Stomach (tissue), 8 donors: ENCODE measurements at regions not wholly inside any gene's neighbourhood (a gene's known extent, or its start where the extent isn't known, plus 50 kb on each side); places are given as distances from the start of the nearest gene placed in this dataset.

Experiments
- DNase-seq, 2 donors: peaks; one replicate each; pipeline versions ENCODE4 v3.0.0 to v3.0.0-alpha.2; 2013 to 2019
- H3K27ac ChIP-seq, 5 donors: fragments of 200-600 bp in 4 of 5; sonication (generic) in 4 of 5; one replicate each; pipeline ENCODE4 v1.5.1; 2013 to 2019; ENCODE audit warnings: mild to moderate bottlenecking in 1 of 5, moderate library complexity in 1 of 5
- H3K27me3 ChIP-seq, 3 donors: fragments of 200-600 bp; sonication (generic); one replicate each; pipeline ENCODE4 v1.5.1; 2017 to 2019; ENCODE audit warnings: mixed run types in 1 of 3
- H3K36me3 ChIP-seq, 4 donors: fragments of 200-600 bp; sonication (generic); 1 replicate in 3 of 4; 2 replicates in 1 of 4; pipeline ENCODE4 v1.5.1; 2016 to 2019
- H3K4me1 ChIP-seq, 4 donors: fragments of 200-600 bp; sonication (generic); one replicate each; pipeline ENCODE4 v1.5.1; 2016 to 2019
- H3K4me3 ChIP-seq, 4 donors: fragments of 200-600 bp; sonication (generic) in 3 of 4; one replicate each; pipeline ENCODE4 v1.5.1; 2016 to 2019; ENCODE audit warnings: mild to moderate bottlenecking in 1 of 4
- H3K9me3 ChIP-seq, 4 donors: fragments of 200-600 bp; sonication (generic); one replicate each; pipeline ENCODE4 v1.5.1; 2016 to 2019
- EP300 ChIP-seq: sonication (generic); formaldehyde crosslinking; IDR thresholded peaks from one replicate; pipeline ENCODE4 v1.6.1; 2017; ENCODE audit warnings: antibody characterized with exemption
- POLR2A ChIP-seq, 4 donors: fragments of 450-650 bp; IDR thresholded peaks; one replicate each; pipeline ENCODE4 v1.6.1; 2016; ENCODE audit warnings: antibody characterized with exemption in 4 of 4, control low read depth in 2 of 4, mild to moderate bottlenecking in 1 of 4, moderate library complexity in 1 of 4
- POLR2AphosphoS5 ChIP-seq, 3 donors: sonication (generic); formaldehyde crosslinking; IDR thresholded peaks; one replicate each; pipeline ENCODE4 v1.6.1; 2016; ENCODE audit warnings: antibody characterized with exemption in 3 of 3
- WGBS, 5 donors: extraction: QIAGEN DNeasy Blood & Tissue Kit in 3 of 5; methylation state at CpG; one replicate each; pipeline versions ENCODE4 v1.1.5 to v1.1.7; 2013 to 2018; 5-methylcytosine and 5-hydroxymethylcytosine counted together
- intact Hi-C: fragments of 100-400 bp; cut with DNase I; formaldehyde crosslinking; loops from one replicate; pipeline ENCODE4 v1.15.1; 2023; ENCODE audit warnings: low total_unique reads
- TF ChIP-seq, protein P1 (sequence below), 7 experiments: fragments of 450-650 bp in 4 of 7; fragments of 200-600 bp in 3 of 7; sonication (generic) in 3 of 7; IDR thresholded peaks; one replicate each; pipeline ENCODE4 v1.5.1; 2016 to 2019; ENCODE audit warnings: antibody characterized with exemption in 7 of 7, control low read depth in 2 of 7, mild to moderate bottlenecking in 1 of 7
- donor health status: healthy with polysubstance abuse.
- donor health status: Bipolar disorder and iron deficiency.
- donor health status: healthy.

DNA sequence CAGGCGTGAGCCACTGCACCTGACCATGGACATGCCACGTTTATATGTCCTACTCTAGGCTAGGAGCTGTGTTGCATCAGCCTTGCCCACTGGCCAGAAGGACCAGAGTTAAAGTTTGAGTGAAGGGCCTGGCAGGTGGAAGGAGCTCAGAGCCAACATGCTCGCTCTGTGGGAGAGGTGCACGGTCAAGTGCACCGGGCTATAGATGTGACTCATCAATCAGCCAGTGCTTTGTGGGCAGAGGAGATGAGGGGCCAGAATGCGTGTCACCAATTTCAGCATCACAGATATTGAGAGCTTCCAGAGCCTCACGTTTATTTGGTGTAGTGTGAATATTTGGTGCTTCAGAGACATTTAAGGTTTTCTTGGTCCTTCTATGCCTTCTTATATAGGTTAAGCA, 137.3 kb upstream of the KBTBD8 start:
- no peak overlapping the region for H3K27ac ChIP-seq
- no peaks in the 10 kb centered on the region for H3K27me3 ChIP-seq
- no peaks in the 10 kb centered on the region for H3K9me3 ChIP-seq
- TF ChIP-seq POLR2AphosphoS5 (IDR thresholded peaks at IDR 0.05) (no peak), EP300 (no peak), POLR2A (IDR thresholded peaks at IDR 0.05) (no peak)
- TF ChIP-seq, protein P1, sequence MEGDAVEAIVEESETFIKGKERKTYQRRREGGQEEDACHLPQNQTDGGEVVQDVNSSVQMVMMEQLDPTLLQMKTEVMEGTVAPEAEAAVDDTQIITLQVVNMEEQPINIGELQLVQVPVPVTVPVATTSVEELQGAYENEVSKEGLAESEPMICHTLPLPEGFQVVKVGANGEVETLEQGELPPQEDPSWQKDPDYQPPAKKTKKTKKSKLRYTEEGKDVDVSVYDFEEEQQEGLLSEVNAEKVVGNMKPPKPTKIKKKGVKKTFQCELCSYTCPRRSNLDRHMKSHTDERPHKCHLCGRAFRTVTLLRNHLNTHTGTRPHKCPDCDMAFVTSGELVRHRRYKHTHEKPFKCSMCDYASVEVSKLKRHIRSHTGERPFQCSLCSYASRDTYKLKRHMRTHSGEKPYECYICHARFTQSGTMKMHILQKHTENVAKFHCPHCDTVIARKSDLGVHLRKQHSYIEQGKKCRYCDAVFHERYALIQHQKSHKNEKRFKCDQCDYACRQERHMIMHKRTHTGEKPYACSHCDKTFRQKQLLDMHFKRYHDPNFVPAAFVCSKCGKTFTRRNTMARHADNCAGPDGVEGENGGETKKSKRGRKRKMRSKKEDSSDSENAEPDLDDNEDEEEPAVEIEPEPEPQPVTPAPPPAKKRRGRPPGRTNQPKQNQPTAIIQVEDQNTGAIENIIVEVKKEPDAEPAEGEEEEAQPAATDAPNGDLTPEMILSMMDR (IDR thresholded peaks at IDR 0.05) = no peak
- no peaks in the 10 kb centered on the region for H3K4me1 ChIP-seq
- intact Hi-C loops = no loop called here
- 93 to 96% (median 94%) methylated on average over 7 of the region's 7 CpGs for WGBS, 5 donors
- no peaks in the 10 kb centered on the region for H3K36me3 ChIP-seq
- no peak for DNase-seq
- H3K4me3 ChIP-seq = no peak overlapping the region

DNA sequence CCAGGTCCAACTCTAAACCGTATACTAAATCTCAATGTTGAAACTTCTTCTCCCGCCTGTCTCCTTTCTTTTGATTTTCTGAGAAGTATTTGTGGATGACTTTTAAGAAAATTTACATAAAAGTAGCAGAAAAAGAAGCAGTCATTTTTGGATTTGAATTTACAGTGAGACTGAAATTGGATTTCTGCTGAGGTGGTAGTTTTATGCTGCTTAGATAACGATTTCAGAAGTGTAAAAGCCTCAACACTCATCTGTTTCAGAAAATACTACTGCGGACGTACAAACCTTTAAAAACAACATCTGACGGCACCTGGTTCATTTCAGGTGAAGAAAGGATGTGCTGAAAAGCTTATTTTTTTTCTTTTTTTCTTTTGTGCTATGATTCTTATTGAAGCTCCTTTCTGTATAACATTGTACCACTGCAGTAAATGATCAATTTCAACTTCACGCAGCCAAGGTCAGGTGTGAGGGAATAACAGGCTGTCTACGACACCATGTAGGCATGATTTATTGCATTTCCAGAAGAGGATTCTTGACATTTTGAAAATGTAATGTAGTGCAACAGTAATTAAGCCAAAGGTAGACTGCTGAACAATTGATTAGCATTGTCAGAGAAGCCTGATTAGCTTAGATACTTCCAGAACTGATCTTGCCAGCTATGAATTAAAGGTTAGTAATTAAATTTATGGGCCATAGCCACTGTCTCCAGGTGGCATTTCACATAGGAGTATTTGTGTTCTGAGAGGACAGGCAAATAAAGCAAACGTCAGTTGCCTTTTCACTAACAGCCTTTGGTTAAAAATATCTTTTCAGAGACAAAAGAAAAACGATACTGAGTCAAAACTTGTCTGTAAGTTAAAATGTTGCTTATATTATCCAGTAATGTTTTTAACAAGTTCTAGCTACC, 134.6 kb upstream of the KBTBD8 start:
- Histone ChIP-seq H3K4me1 (no peaks in the 10 kb centered on the region), H3K9me3 (no peaks in the 10 kb centered on the region), H3K36me3 (no peaks in the 10 kb centered on the region), H3K27me3 (no peaks in the 10 kb centered on the region), H3K4me3 (no peak overlapping the region), H3K27ac (no peak overlapping the region)
- DNase-seq = no peak
- WGBS, 5 donors = 78 to 82% (median 81%) methylated on average over 10 of the region's 10 CpGs
- TF ChIP-seq EP300 (no peak), POLR2A (IDR thresholded peaks at IDR 0.05) (no peak)
- TF ChIP-seq, protein P1 (IDR thresholded peaks at IDR 0.05) = no peak
- intact Hi-C loops = no loop called here

DNA sequence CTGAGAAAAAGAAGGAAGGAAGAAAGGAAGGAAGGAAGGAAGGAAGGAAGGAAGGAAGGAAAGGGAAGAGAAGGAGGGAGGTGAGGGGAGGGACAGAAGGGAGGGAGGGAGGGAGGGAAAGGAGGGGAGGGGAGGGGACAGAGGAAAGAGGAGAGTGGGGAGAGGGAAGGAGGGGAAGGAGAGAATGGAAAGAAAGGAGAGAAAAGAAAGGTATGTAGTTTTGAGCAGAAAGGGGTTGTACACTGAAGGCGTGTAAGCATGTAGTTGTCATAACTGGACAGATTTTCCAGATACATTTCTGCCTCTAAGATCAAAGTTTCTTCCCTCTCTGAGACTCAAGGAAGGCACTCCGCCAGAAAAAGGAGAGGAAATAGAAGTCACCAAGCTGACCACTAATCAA, 113.4 kb upstream of the KBTBD8 start:
- Histone ChIP-seq H3K36me3 (no peaks in the 10 kb centered on the region), H3K27ac (no peak overlapping the region), H3K9me3 (no peaks in the 10 kb centered on the region), H3K4me1 (no peaks in the 10 kb centered on the region), H3K27me3 (no peaks in the 10 kb centered on the region), H3K4me3 (no peak overlapping the region)
- TF ChIP-seq, protein P1 (IDR thresholded peaks at IDR 0.05) = no peak
- TF ChIP-seq EP300 (no peak), POLR2AphosphoS5 (IDR thresholded peaks at IDR 0.05) (no peak), POLR2A (IDR thresholded peaks at IDR 0.05) (no peak)
- intact Hi-C loops = no loop called here
- 82 to 98% (median 90%) methylated on average over 2 of the region's 2 CpGs for WGBS, 5 donors
- no peak for DNase-seq

DNA sequence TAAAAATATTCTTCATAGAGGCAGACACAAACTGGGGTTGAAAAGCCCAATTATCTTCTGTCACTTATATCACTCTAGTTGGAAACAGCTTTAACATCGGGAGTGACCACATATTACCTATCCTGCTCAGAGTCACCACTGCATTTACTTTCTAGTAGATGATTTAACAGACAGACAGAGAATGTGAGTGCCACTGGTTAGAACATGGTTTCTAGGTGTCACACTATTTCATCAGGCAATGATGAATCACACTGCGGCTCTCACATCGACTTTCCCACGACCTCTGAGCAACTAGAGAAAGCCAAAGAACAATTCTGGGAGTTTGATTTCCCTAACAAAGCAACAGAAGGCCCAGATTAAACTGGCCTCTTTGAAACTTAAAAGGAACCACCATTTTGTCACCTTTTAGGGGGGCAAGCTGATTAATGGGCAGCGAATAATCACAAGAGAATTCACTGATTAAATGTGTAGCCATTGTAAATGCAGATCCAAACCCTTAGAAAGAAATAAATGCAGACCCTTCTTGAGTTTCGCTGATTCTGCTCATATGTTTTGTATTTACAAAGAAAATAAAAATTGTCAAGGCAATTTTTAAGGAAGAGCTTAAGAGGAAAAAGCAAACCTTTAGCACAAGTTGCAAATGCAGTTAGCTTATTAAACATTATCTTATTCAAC, 112.6 kb upstream of the KBTBD8 start:
- H3K36me3 ChIP-seq = no peaks in the 10 kb centered on the region
- H3K4me3 ChIP-seq = no peak overlapping the region
- no peak overlapping the region for H3K27ac ChIP-seq
- no peaks in the 10 kb centered on the region for H3K27me3 ChIP-seq
- intact Hi-C loops = no loop called here
- peak in 1 of 2 donors; percentile 42 for DNase-seq
- no peaks in the 10 kb centered on the region for H3K9me3 ChIP-seq
- 38 to 49% (median 47%) methylated on average over 6 of the region's 6 CpGs for WGBS, 5 donors
- H3K4me1 ChIP-seq = no peaks in the 10 kb centered on the region
- TF ChIP-seq POLR2AphosphoS5 (IDR thresholded peaks at IDR 0.05) (no peak), POLR2A (IDR thresholded peaks at IDR 0.05) (no peak)
